BLaER1 treated with 17β-estradiol and CSF1 and Interleukin-3, amounts not matched to agents 10 nM and 100 nM (cell line): ENCODE measurements at regions not wholly inside any gene's neighbourhood (a gene's known extent, or its start where the extent isn't known, plus 50 kb on each side); places are given as distances from the start of the nearest gene placed in this dataset.

Source experiments
- H3K27ac ChIP-seq, 11 experiments: shearing (Covaris generic); formaldehyde crosslinking; 2 replicates each; pipeline ENCODE4 v1.8.1; 2022
- H3K27me3 ChIP-seq, 11 experiments: shearing (Covaris generic); formaldehyde crosslinking; 2 replicates each; pipeline ENCODE4 v1.8.1; 2022
- H3K36me3 ChIP-seq, 11 experiments: shearing (Covaris generic); formaldehyde crosslinking; 2 replicates each; pipeline ENCODE4 v1.8.1; 2022
- H3K4me1 ChIP-seq, 10 experiments: shearing (Covaris generic); formaldehyde crosslinking; 2 replicates each; pipeline ENCODE4 v1.8.1; 2022
- H3K4me2 ChIP-seq, 11 experiments: shearing (Covaris generic); formaldehyde crosslinking; 2 replicates each; pipeline ENCODE4 v1.8.1; 2022
- H3K4me3 ChIP-seq, 10 experiments: shearing (Covaris generic); formaldehyde crosslinking; 2 replicates each; pipeline ENCODE4 v1.8.1; 2022
- H3K9ac ChIP-seq, 11 experiments: shearing (Covaris generic); formaldehyde crosslinking; 2 replicates each; pipeline ENCODE4 v1.8.1; 2022
- H3K9me3 ChIP-seq, 11 experiments: shearing (Covaris generic); formaldehyde crosslinking; replicated peaks in 1 of 11; 2 replicates each; pipeline ENCODE4 v1.8.1; 2022
- H4K20me1 ChIP-seq, 11 experiments: shearing (Covaris generic); formaldehyde crosslinking; 2 replicates each; pipeline ENCODE4 v1.8.1; 2022
- Cebpa-rat ChIP-seq, 11 experiments: shearing (Covaris generic); IDR thresholded peaks; 2 replicates each; pipeline ENCODE4 v1.8.1; 2022

- no peaks in the 10 kb centered on the region for H3K36me3 ChIP-seq
- H3K4me3 ChIP-seq: no peak overlapping the region
- TF ChIP-seq Cebpa-rat (IDR thresholded peaks at IDR 0.05): no peak
- no peaks in the 10 kb centered on the region for H3K27me3 ChIP-seq
- H4K20me1 ChIP-seq: no peaks in the 10 kb centered on the region
- H3K9ac ChIP-seq: no peak overlapping the region
- no peaks in the 10 kb centered on the region for H3K4me1 ChIP-seq
- peaks cover 0 to 10% (median 7%) of the 10 kb centered on the region in 11 experiments; a peak in 13 of 22 replicates for H3K9me3 ChIP-seq
- no peak overlapping the region for H3K27ac ChIP-seq
- H3K4me2 ChIP-seq: no peak overlapping the region
Measured at GRCh38 chr5:125877248-125877647, 546.0 kb upstream of the GRAMD2B start.

GRCh38 chr5:125882061-125882460, 541.1 kb upstream of the GRAMD2B start:
- H3K27me3 ChIP-seq: no peaks in the 10 kb centered on the region
- no peak overlapping the region for H3K4me3 ChIP-seq
- H3K4me1 ChIP-seq: no peaks in the 10 kb centered on the region
- H3K9ac ChIP-seq: no peak overlapping the region
- no peak for TF ChIP-seq Cebpa-rat (IDR thresholded peaks at IDR 0.05)
- no peaks in the 10 kb centered on the region for H3K9me3 ChIP-seq
- no peak overlapping the region for H3K4me2 ChIP-seq
- no peak overlapping the region for H3K27ac ChIP-seq
- H4K20me1 ChIP-seq: no peaks in the 10 kb centered on the region
- no peaks in the 10 kb centered on the region for H3K36me3 ChIP-seq

- Histone ChIP-seq H3K9me3 (no peaks in the 10 kb centered on the region), H3K36me3 (no peaks in the 10 kb centered on the region), H3K27me3 (no peaks in the 10 kb centered on the region), H4K20me1 (no peaks in the 10 kb centered on the region), H3K4me2 (no peak overlapping the region), H3K4me3 (no peak overlapping the region), H3K9ac (no peak overlapping the region), H3K4me1 (no peaks in the 10 kb centered on the region), H3K27ac (no peak overlapping the region)
- TF ChIP-seq Cebpa-rat (IDR thresholded peaks at IDR 0.05): no peak
Measured at GRCh38 chr5:125883223-125883622, 540.0 kb upstream of the GRAMD2B start.

- no peaks in the 10 kb centered on the region for H3K36me3 ChIP-seq
- TF ChIP-seq Cebpa-rat (IDR thresholded peaks at IDR 0.05): no peak
- no peaks in the 10 kb centered on the region for H3K4me1 ChIP-seq
- no peaks in the 10 kb centered on the region for H3K9me3 ChIP-seq
- no peaks in the 10 kb centered on the region for H4K20me1 ChIP-seq
- H3K4me3 ChIP-seq: no peak overlapping the region
- H3K4me2 ChIP-seq: no peak overlapping the region
- no peak overlapping the region for H3K9ac ChIP-seq
- no peaks in the 10 kb centered on the region for H3K27me3 ChIP-seq
- H3K27ac ChIP-seq: no peak overlapping the region
Measured at GRCh38 chr5:125888358-125888757, 534.9 kb upstream of the GRAMD2B start.

- Histone ChIP-seq H3K27me3 (no peaks in the 10 kb centered on the region), H3K9me3 (no peaks in the 10 kb centered on the region), H4K20me1 (no peaks in the 10 kb centered on the region), H3K4me2 (no peak overlapping the region), H3K27ac (no peak overlapping the region), H3K4me1 (no peaks in the 10 kb centered on the region), H3K36me3 (no peaks in the 10 kb centered on the region), H3K9ac (no peak overlapping the region), H3K4me3 (no peak overlapping the region)
- TF ChIP-seq Cebpa-rat (IDR thresholded peaks at IDR 0.05): no peak
Measured at GRCh38 chr5:125890511-125890931, 532.7 kb upstream of the GRAMD2B start.

- H3K4me3 ChIP-seq: no peak overlapping the region
- no peaks in the 10 kb centered on the region for H3K36me3 ChIP-seq
- no peaks in the 10 kb centered on the region for H3K4me1 ChIP-seq
- H3K27me3 ChIP-seq: no peaks in the 10 kb centered on the region
- no peak overlapping the region for H3K9ac ChIP-seq
- no peaks in the 10 kb centered on the region for H4K20me1 ChIP-seq
- H3K9me3 ChIP-seq: no peaks in the 10 kb centered on the region
- no peak overlapping the region for H3K4me2 ChIP-seq
- no peak for TF ChIP-seq Cebpa-rat (IDR thresholded peaks at IDR 0.05)
- no peak overlapping the region for H3K27ac ChIP-seq
Measured at GRCh38 chr5:125891061-125891725, 532.0 kb upstream of the GRAMD2B start.

GRCh38 chr5:125894383-125894782, 528.8 kb upstream of the GRAMD2B start:
- no peak overlapping the region for H3K4me3 ChIP-seq
- no peak overlapping the region for H3K27ac ChIP-seq
- H3K27me3 ChIP-seq: no peaks in the 10 kb centered on the region
- H3K4me1 ChIP-seq: no peaks in the 10 kb centered on the region
- no peak for TF ChIP-seq Cebpa-rat (IDR thresholded peaks at IDR 0.05)
- no peaks in the 10 kb centered on the region for H4K20me1 ChIP-seq
- H3K9ac ChIP-seq: no peak overlapping the region
- no peaks in the 10 kb centered on the region for H3K36me3 ChIP-seq
- no peak overlapping the region for H3K4me2 ChIP-seq
- no peaks in the 10 kb centered on the region for H3K9me3 ChIP-seq

GRCh38 chr5:125896368-125896767, 526.8 kb upstream of the GRAMD2B start:
- Histone ChIP-seq H3K9me3 (no peaks in the 10 kb centered on the region), H3K4me1 (no peaks in the 10 kb centered on the region), H3K4me2 (no peak overlapping the region), H3K27me3 (no peaks in the 10 kb centered on the region), H3K4me3 (no peak overlapping the region), H3K36me3 (no peaks in the 10 kb centered on the region), H3K27ac (no peak overlapping the region), H4K20me1 (no peaks in the 10 kb centered on the region), H3K9ac (no peak overlapping the region)
- TF ChIP-seq Cebpa-rat (IDR thresholded peaks at IDR 0.05): no peak

GRCh38 chr5:125897089-125897488, 526.1 kb upstream of the GRAMD2B start:
- TF ChIP-seq Cebpa-rat (IDR thresholded peaks at IDR 0.05): no peak
- Histone ChIP-seq H3K9ac (no peak overlapping the region), H3K36me3 (no peaks in the 10 kb centered on the region), H3K4me1 (no peaks in the 10 kb centered on the region), H3K27ac (no peak overlapping the region), H3K4me2 (no peak overlapping the region), H3K27me3 (no peaks in the 10 kb centered on the region), H3K4me3 (no peak overlapping the region), H4K20me1 (no peaks in the 10 kb centered on the region), H3K9me3 (no peaks in the 10 kb centered on the region)

- no peaks in the 10 kb centered on the region for H3K9me3 ChIP-seq
- no peak for TF ChIP-seq Cebpa-rat (IDR thresholded peaks at IDR 0.05)
- H3K4me3 ChIP-seq: no peak overlapping the region
- no peak overlapping the region for H3K27ac ChIP-seq
- no peak overlapping the region for H3K9ac ChIP-seq
- no peaks in the 10 kb centered on the region for H4K20me1 ChIP-seq
- no peaks in the 10 kb centered on the region for H3K36me3 ChIP-seq
- no peaks in the 10 kb centered on the region for H3K27me3 ChIP-seq
- no peaks in the 10 kb centered on the region for H3K4me1 ChIP-seq
- no peak overlapping the region for H3K4me2 ChIP-seq
Measured at GRCh38 chr5:125898851-125899405, 524.3 kb upstream of the GRAMD2B start.
